H1 (cell line): ENCODE measurements at regions not wholly inside any gene's neighbourhood (a gene's known extent, or its start where the extent isn't known, plus 50 kb on each side); places are given as distances from the start of the nearest gene placed in this dataset.

ENCODE experiments used
- CTCF ChIA-PET: fragments of 300-600 bp; sonication (Branson Sonifier 250); formaldehyde crosslinking; loops from one replicate; lab custom pipeline; 2021; ENCODE audit not compliant: partially characterized antibody; lab: Charles Lee
- POLR2A ChIA-PET: fragments of 300-600 bp; sonication (Branson Sonifier 250); formaldehyde crosslinking; loops from one replicate; lab custom pipeline; 2021; ENCODE audit warnings: inconsistent platforms; ENCODE audit not compliant: partially characterized antibody; lab: Charles Lee
- DNase-seq, 2 experiments: peaks; one replicate each; pipeline versions ENCODE4 v3.0.0 to v3.0.0-alpha.2; 2010 to 2022; ENCODE audit warnings: low spot score in 2 of 2, low read depth in 1 of 2, mixed read lengths in 1 of 2
- FAIRE-seq: peaks from 2 replicates; lab custom pipeline; 2011; peaks lifted over from hg19 to GRCh38; lab: Jason Lieb, UNC
- H2AFZ ChIP-seq: 2 replicates; pipeline ENCODE4 v1.8.1; 2012; ENCODE audit warnings: low read length, inconsistent platforms
- H2AK5ac ChIP-seq: 2 replicates; pipeline ENCODE4 v1.6.1; 2013; ENCODE audit warnings: low read depth, low read length
- H2BK120ac ChIP-seq: replicated peaks from 2 replicates; pipeline ENCODE3; 2013; ENCODE audit warnings: low read depth, low read length, inconsistent platforms
- H2BK12ac ChIP-seq: 2 replicates; pipeline ENCODE4 v1.6.1; 2013; ENCODE audit warnings: low read depth, low read length
- H2BK15ac ChIP-seq: 2 replicates; pipeline ENCODE4 v1.6.1; 2013; ENCODE audit warnings: low read length
- H2BK20ac ChIP-seq: 2 replicates; pipeline ENCODE4 v1.6.1; 2013; ENCODE audit warnings: low read length
- H2BK5ac ChIP-seq: 2 replicates; pipeline ENCODE4 v1.6.1; 2013; ENCODE audit warnings: low read depth, low read length
- H3K14ac ChIP-seq: 2 replicates; pipeline ENCODE4 v1.6.1; 2013; ENCODE audit warnings: inconsistent platforms; ENCODE audit not compliant: insufficient read length
- H3K18ac ChIP-seq: 2 replicates; pipeline ENCODE4 v1.6.1; 2013; ENCODE audit warnings: low read length; ENCODE audit errors: extremely low read depth
- H3K23ac ChIP-seq: 2 replicates; pipeline ENCODE4 v1.6.1; 2013; ENCODE audit warnings: inconsistent platforms; ENCODE audit not compliant: insufficient read length
- H3K23me2 ChIP-seq: 2 replicates; pipeline ENCODE4 v1.6.1; 2013; ENCODE audit warnings: low read depth, low read length
- H3K27ac ChIP-seq: 2 replicates; pipeline ENCODE4 v1.6.1; 2011; ENCODE audit warnings: low read depth, low read length, inconsistent platforms
- H3K27me3 ChIP-seq, 4 experiments: replicated peaks in 1 of 4; 1 replicate in 1 of 4; 2 replicates in 3 of 4; pipeline versions ENCODE4 v1.6.1 to v1.8.1; 2011 to 2013; ENCODE audit warnings: low read length in 3 of 4, mild to moderate bottlenecking in 3 of 4, inconsistent platforms in 2 of 4, mixed read lengths in 2 of 4, moderate library complexity in 1 of 4; ENCODE audit not compliant: control insufficient read depth in 3 of 4, insufficient read depth in 3 of 4; ENCODE audit errors: extremely low read depth in 1 of 4
- H3K36me3 ChIP-seq, 4 experiments: 2 replicates each; pipeline versions ENCODE4 v1.6.1 to v1.8.1; 2011 to 2013; ENCODE audit warnings: mild to moderate bottlenecking in 4 of 4, low read length in 3 of 4, moderate library complexity in 2 of 4, control low read depth in 1 of 4, inconsistent platforms in 1 of 4; ENCODE audit not compliant: insufficient read depth in 4 of 4, control insufficient read depth in 2 of 4
- H3K4ac ChIP-seq: replicated peaks from 2 replicates; pipeline ENCODE3; 2013; ENCODE audit warnings: low read length, low read depth, mixed read lengths, inconsistent platforms; ENCODE audit not compliant: insufficient read length
- H3K4me1 ChIP-seq, 4 experiments: replicated peaks in 1 of 4; 1 replicate in 1 of 4; 2 replicates in 3 of 4; pipeline versions ENCODE4 v1.6.1 to v1.8.1; 2011 to 2013; ENCODE audit warnings: low read length in 3 of 4, inconsistent platforms in 2 of 4, mixed read lengths in 1 of 4; ENCODE audit not compliant: insufficient read depth in 4 of 4, control insufficient read depth in 3 of 4
- H3K4me2 ChIP-seq, 2 experiments: 2 replicates each; pipeline versions ENCODE4 v1.6.1 to v1.8.1; 2011 to 2013; ENCODE audit warnings: low read depth in 2 of 2, low read length in 2 of 2, control low read depth in 1 of 2, inconsistent platforms in 1 of 2, mild to moderate bottlenecking in 1 of 2; ENCODE audit not compliant: insufficient read depth in 1 of 2
- H3K4me3 ChIP-seq, 4 experiments: fragments of 200-600, 300-600 bp in 1 of 4; sonication (generic), shearing (Covaris generic), sonication (Bioruptor Twin) in 1 of 4; 2 replicates each; pipeline versions ENCODE4 v1.5.1 to v1.8.1; 2011 to 2016; ENCODE audit warnings: low read length in 4 of 4, low read depth in 3 of 4, control low read depth in 2 of 4, inconsistent platforms in 2 of 4, mild to moderate bottlenecking in 2 of 4, mixed read lengths in 1 of 4, moderate library complexity in 1 of 4; ENCODE audit not compliant: insufficient read depth in 2 of 4; ENCODE audit errors: extremely low read depth in 1 of 4
- H3K56ac ChIP-seq: replicated peaks from 2 replicates; pipeline ENCODE3; 2013; ENCODE audit warnings: low read depth, mild to moderate bottlenecking, mixed read lengths, low read length, inconsistent platforms; ENCODE audit not compliant: insufficient read length
- H3K79me1 ChIP-seq: 2 replicates; pipeline ENCODE4 v1.6.1; 2013; ENCODE audit warnings: low read depth, low read length, control low read depth
- H3K79me2 ChIP-seq, 2 experiments: 2 replicates each; pipeline versions ENCODE4 v1.6.1 to v1.8.1; 2012 to 2013; ENCODE audit warnings: low read length in 2 of 2, mild to moderate bottlenecking in 2 of 2, inconsistent platforms in 1 of 2; ENCODE audit not compliant: insufficient read depth in 2 of 2, control insufficient read depth in 1 of 2
- H3K9ac ChIP-seq, 4 experiments: replicated peaks in 1 of 4; 1 replicate in 1 of 4; 2 replicates in 3 of 4; pipeline versions ENCODE4 v1.6.1 to v1.8.1; 2011 to 2013; ENCODE audit warnings: low read depth in 3 of 4, low read length in 3 of 4, control low read depth in 2 of 4, mild to moderate bottlenecking in 2 of 4, moderate library complexity in 2 of 4, inconsistent platforms in 1 of 4; ENCODE audit errors: extremely low read depth in 1 of 4
- H3K9me3 ChIP-seq, 2 experiments: 2 replicates each; pipeline versions ENCODE4 v1.6.1 to v1.8.1; 2012 to 2013; ENCODE audit warnings: mild to moderate bottlenecking in 2 of 2, moderate library complexity in 2 of 2, control low read depth in 1 of 2, inconsistent platforms in 1 of 2, low read depth in 1 of 2, low read length in 1 of 2, mixed read lengths in 1 of 2; ENCODE audit not compliant: insufficient read depth in 2 of 2
- H4K20me1 ChIP-seq, 2 experiments: replicated peaks in 1 of 2; 2 replicates each; pipeline versions ENCODE3 to v1.8.1; 2011 to 2013; ENCODE audit warnings: inconsistent platforms in 2 of 2, low read length in 2 of 2, mild to moderate bottlenecking in 1 of 2; ENCODE audit not compliant: insufficient read depth in 2 of 2, control insufficient read depth in 1 of 2
- H4K5ac ChIP-seq: 2 replicates; pipeline ENCODE4 v1.6.1; 2013; ENCODE audit warnings: low read length, low read depth, mixed read lengths, inconsistent platforms; ENCODE audit not compliant: insufficient read length
- H4K8ac ChIP-seq: 2 replicates; pipeline ENCODE4 v1.8.0; 2013; ENCODE audit warnings: mild to moderate bottlenecking, moderate library complexity, low read length, inconsistent platforms; ENCODE audit not compliant: insufficient read depth; ENCODE audit errors: extremely low read depth
- H4K91ac ChIP-seq: replicated peaks from 2 replicates; pipeline ENCODE3; 2013; ENCODE audit warnings: low read length, mixed read lengths, inconsistent platforms; ENCODE audit not compliant: insufficient read length
- CTCF ChIP-seq, 3 experiments: IDR thresholded peaks; 1 replicate in 2 of 3; 2 replicates in 1 of 3; pipeline versions ENCODE4 v1.5.1 to v1.6.1; 2011; ENCODE audit warnings: low read length in 3 of 3, mild to moderate bottlenecking in 3 of 3, inconsistent platforms in 2 of 3, low read depth in 1 of 3, moderate library complexity in 1 of 3; ENCODE audit not compliant: insufficient read depth in 1 of 3; ENCODE audit errors: control extremely low read depth in 1 of 3
- GTF2F1 ChIP-seq: IDR thresholded peaks from 2 replicates; pipeline ENCODE4 v1.6.1; 2012; ENCODE audit warnings: low read depth, low read length, improper control_type of control experiment, borderline replicate concordance
- KDM5A ChIP-seq: fragments of 200-600 bp; IDR thresholded peaks from 2 replicates; pipeline ENCODE4 v1.7.1; 2012; ENCODE audit warnings: mild to moderate bottlenecking, low read length, inconsistent platforms, mixed read lengths
- PHF8 ChIP-seq: fragments of 200-600 bp; sonication (generic); conservative IDR thresholded peaks from 2 replicates; pipeline ENCODE4 v1.7.1; 2012; ENCODE audit warnings: low read depth, mild to moderate bottlenecking, inconsistent platforms, low read length, moderate library complexity
- RAD21 ChIP-seq, 2 experiments: IDR thresholded peaks in 1 of 2; conservative IDR thresholded peaks in 1 of 2; 2 replicates each; pipeline ENCODE4 v1.6.1; 2011; ENCODE audit warnings: low read depth in 2 of 2, low read length in 2 of 2, improper control_type of control experiment in 1 of 2, inconsistent platforms in 1 of 2, mild to moderate bottlenecking in 1 of 2, moderate library complexity in 1 of 2
- TCF12 ChIP-seq: IDR thresholded peaks from 2 replicates; pipeline ENCODE4 v1.6.1; 2011; ENCODE audit warnings: low read depth, mild to moderate bottlenecking, low read length
- WGBS, 2 experiments: shearing (Covaris generic) in 1 of 2; methylation state at CpG; one replicate each; pipeline versions ENCODE4 v1.1.6 to v1.1.7; 2013 to 2015; ENCODE audit warnings: low lambda C conversion rate in 2 of 2, mixed read lengths in 2 of 2, inconsistent platforms in 1 of 2, low coverage in 1 of 2, missing lambda C conversion rate in 1 of 2; ENCODE audit not compliant: insufficient replicate concordance in 2 of 2, insufficient coverage in 1 of 2, insufficient read length in 1 of 2; ENCODE audit errors: extremely low coverage in 1 of 2, missing lambda C conversion rate in 1 of 2; 5-methylcytosine and 5-hydroxymethylcytosine counted together

GRCh38 chr18:32552421-32553030, 81.8 kb upstream of the GAREM1 start:
- Histone ChIP-seq H3K23ac (no peak overlapping the region), H3K4me3 (no peak overlapping the region), H4K8ac (no peak overlapping the region), H2BK20ac (no peak overlapping the region), H2BK5ac (no peak overlapping the region), H4K20me1 (no peaks in the 10 kb centered on the region), H2AFZ (no peak overlapping the region), H4K5ac (no peak overlapping the region), H3K27ac (no peak overlapping the region), H2BK120ac (no peak overlapping the region), H3K9ac (no peak overlapping the region), H3K4me2 (no peak overlapping the region), H3K23me2 (no peaks in the 10 kb centered on the region), H2BK12ac (no peak overlapping the region), H3K9me3 (no peaks in the 10 kb centered on the region), H2AK5ac (no peak overlapping the region), H3K79me1 (no peaks in the 10 kb centered on the region), H3K56ac (no peak overlapping the region), H3K79me2 (no peaks in the 10 kb centered on the region), H3K27me3 (no peaks in the 10 kb centered on the region), H3K18ac (no peak overlapping the region), H3K36me3 (no peaks in the 10 kb centered on the region), H4K91ac (no peak overlapping the region), H3K4me1 (peaks cover 0 to 10% (median 6%) of the 10 kb centered on the region in 4 experiments; a peak in 5 of 7 replicates), H2BK15ac (no peak overlapping the region), H3K14ac (no peak overlapping the region), H3K4ac (no peak overlapping the region)
- TF ChIP-seq PHF8 (no peak), CTCF (IDR thresholded peaks at IDR 0.05; ENCODE audit: control extremely low read depth in 1 of 3, insufficient read depth in 1 of 3, low read depth in 1 of 3, low read length in 3 of 3) (peak; percentile 38 to 85 (median 83)), TCF12 (0 out of 2 replicates have a peak, but pooled peaks have one; percentile 31), GTF2F1 (no peak), RAD21 (IDR thresholded peaks at IDR 0.05 in 1 of 2, conservative IDR thresholded peaks at IDR 0.05 in 1 of 2; ENCODE audit: low read depth in 2 of 2, low read length in 2 of 2) (peak; percentile 86), KDM5A (no peak)
- ChIA-PET POLR2A (interaction anchor here (0.6 kb wide), 1 partner anchor 54 kb away, joined by 3 read pairs; no protein-coding TSS in a partner anchor), CTCF (interaction anchor here (0.7 to 8.5 kb wide), 38 partner anchors 10 to 610 kb away, joined by 3 to 111 read pairs (median 4); partner anchors contain the start of genes GAREM1 and TRAPPC8)
- FAIRE-seq, result peak; percentile 72
- WGBS, 2 experiments, result 60% methylated on average over 4 of the region's 4 CpGs; no CpG with 5 or more reads in 1 of the 2 experiments
- DNase-seq, result peak in 1 of 2 experiments; percentile 62
